NOMO-1 treated with DMSO at 0.1 percent for 48 hours (cell line): ENCODE measurements at regions not wholly inside any gene's neighbourhood (a gene's known extent, or its start where the extent isn't known, plus 50 kb on each side); places are given as distances from the start of the nearest gene placed in this dataset.

ENCODE experiments used
- DNase-seq: peaks from one replicate; lab custom pipeline; 2025; ENCODE audit not compliant: unreplicated experiment; lab: John Stamatoyannopoulos, UW

GRCh38 chr5:163385271-163385670 is 52.1 kb upstream of the CCNG1 start:
- no peak for DNase-seq

DNA sequence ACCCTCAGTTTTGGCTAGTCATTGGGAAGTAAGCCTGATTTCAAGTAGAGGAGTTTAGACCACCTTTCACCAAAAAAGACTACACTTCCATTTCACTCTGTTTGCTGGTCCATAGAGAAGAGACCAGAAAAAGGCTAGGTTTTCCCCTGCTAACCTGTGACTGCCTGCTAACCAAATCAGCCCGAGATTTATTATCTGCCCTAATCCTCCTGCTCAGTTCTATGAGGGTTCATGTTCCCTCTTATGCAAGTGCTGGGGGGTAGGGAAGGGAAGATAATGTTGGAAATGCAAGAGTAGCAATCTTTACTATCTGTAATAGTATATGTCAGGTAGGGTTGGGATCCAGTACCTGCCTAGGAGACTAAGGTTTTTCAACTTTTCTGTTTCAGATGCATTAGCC is 51.6 kb upstream of the CCNG1 start:
- no peak for DNase-seq

DNA sequence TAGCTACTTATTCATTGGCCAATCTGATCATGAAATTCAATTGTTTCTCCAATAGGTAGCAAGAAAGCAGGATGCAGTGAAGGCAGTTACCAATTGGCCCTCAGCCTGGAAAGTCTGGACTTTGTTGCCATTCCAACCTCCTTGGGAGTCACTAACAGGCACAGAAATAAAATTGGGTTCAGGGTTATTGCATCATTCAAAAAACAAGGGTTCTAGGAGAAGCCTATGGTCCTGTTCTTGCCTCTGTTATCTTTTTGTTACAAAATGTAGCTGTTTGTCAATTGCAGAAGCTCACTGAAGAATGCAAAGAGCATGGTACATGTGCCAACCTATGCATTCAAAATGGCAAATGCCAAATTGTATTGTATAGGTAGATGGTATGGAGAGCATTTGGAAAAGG is 51.0 kb upstream of the CCNG1 start:
- DNase-seq: no peak

GRCh38 chr5:163387589-163388343 is 49.6 kb upstream of the CCNG1 start:
- peak; percentile 4 for DNase-seq
